GM23338 (cell line): ENCODE measurements at regions not wholly inside any gene's neighbourhood (a gene's known extent, or its start where the extent isn't known, plus 50 kb on each side); places are given as distances from the start of the nearest gene placed in this dataset.

Source experiments
- ATAC-seq: fragments of 200-7000 bp; cut with Tn5 transposase; 3 replicates; pipeline ENCODE4 v1.9.1; 2020
- DNase-seq: peaks from one replicate; pipeline ENCODE4 v3.0.0-alpha.2; 2015; ENCODE audit warnings: low spot score
- H2AFZ ChIP-seq: fragments of 200-600 bp; sonication (generic); 2 replicates; pipeline ENCODE4 v1.8.0; 2016; ENCODE audit warnings: antibody characterized with exemption, mild to moderate bottlenecking, moderate library complexity
- H3F3A ChIP-seq: fragments of 200-600 bp; sonication (generic); replicated peaks from 2 replicates; pipeline ENCODE4 v1.8.0; 2017; ENCODE audit warnings: antibody characterized with exemption, mixed run types, low read depth
- H3K27ac ChIP-seq: fragments of 200-600 bp; sonication (generic); 2 replicates; pipeline ENCODE4 v1.6.1; 2016; ENCODE audit warnings: low read depth
- H3K27me3 ChIP-seq: fragments of 200-600 bp; sonication (generic); 2 replicates; pipeline ENCODE4 v1.8.0; 2016; ENCODE audit warnings: mild to moderate bottlenecking, mixed run types, moderate library complexity; ENCODE audit not compliant: insufficient read depth
- H3K36me3 ChIP-seq: fragments of 200-600 bp; sonication (generic); 2 replicates; pipeline ENCODE4 v1.8.0; 2016; ENCODE audit warnings: mild to moderate bottlenecking; ENCODE audit not compliant: insufficient read depth
- H3K4me1 ChIP-seq: fragments of 200-600 bp; sonication (generic); 2 replicates; pipeline ENCODE4 v1.8.0; 2016; ENCODE audit warnings: mild to moderate bottlenecking, moderate library complexity; ENCODE audit not compliant: insufficient read depth
- H3K4me2 ChIP-seq: fragments of 200-600 bp; sonication (generic); 2 replicates; pipeline ENCODE4 v1.7.1; 2017; ENCODE audit warnings: mixed run types
- H3K4me3 ChIP-seq: fragments of 200-600 bp; sonication (generic); 2 replicates; pipeline ENCODE4 v1.6.1; 2016; ENCODE audit warnings: mixed run types
- H3K79me2 ChIP-seq: fragments of 200-600 bp; sonication (generic); replicated peaks from 2 replicates; pipeline ENCODE4 v1.8.0; 2017; ENCODE audit warnings: mild to moderate bottlenecking; ENCODE audit not compliant: insufficient read depth
- H3K9me2 ChIP-seq: fragments of 200-600 bp; sonication (generic); 2 replicates; pipeline ENCODE4 v1.8.0; 2017; ENCODE audit not compliant: insufficient read depth
- H4K20me1 ChIP-seq: fragments of 200-600 bp; sonication (generic); replicated peaks from 2 replicates; pipeline ENCODE4 v1.8.0; 2017; ENCODE audit warnings: mild to moderate bottlenecking; ENCODE audit not compliant: insufficient read depth
- H3K27ac Mint-ChIP-seq: 2 replicates; pipeline ENCODE4 v1.8.0; 2020; ENCODE audit warnings: inconsistent platforms, mild to moderate bottlenecking, moderate library complexity, mixed read lengths
- H3K27me3 Mint-ChIP-seq: 3 replicates; pipeline ENCODE4 v1.8.0; 2022; ENCODE audit warnings: low read depth, mild to moderate bottlenecking, moderate library complexity, mixed read lengths, inconsistent platforms; ENCODE audit not compliant: insufficient read depth, poor library complexity
- H3K36me3 Mint-ChIP-seq: 3 replicates; pipeline ENCODE4 v1.8.0; 2021; ENCODE audit warnings: low read depth, mild to moderate bottlenecking, inconsistent platforms, moderate library complexity, mixed read lengths
- H3K4me1 Mint-ChIP-seq: 3 replicates; pipeline ENCODE4 v1.8.0; 2020; ENCODE audit warnings: mild to moderate bottlenecking, inconsistent platforms, mixed read lengths
- H3K4me3 Mint-ChIP-seq: 3 replicates; pipeline ENCODE4 v1.8.0; 2021; ENCODE audit warnings: moderate library complexity, mild to moderate bottlenecking, inconsistent platforms, mixed read lengths
- H3K9me3 Mint-ChIP-seq: 3 replicates; pipeline ENCODE4 v1.8.0; 2020; ENCODE audit warnings: moderate library complexity, mild to moderate bottlenecking, inconsistent platforms, mixed read lengths
- CREB1 ChIP-seq: fragments of 250-450 bp; sonication (Bioruptor Pico); IDR thresholded peaks from 2 replicates; pipeline ENCODE4 v1.5.0; 2020; ENCODE audit warnings: low read depth, mild to moderate bottlenecking, moderate library complexity
- EZH2 ChIP-seq: fragments of 200-600 bp; sonication (generic); IDR thresholded peaks from one replicate; pipeline ENCODE4 v1.8.0; 2017; ENCODE audit warnings: antibody characterized with exemption, mild to moderate bottlenecking, low read depth; ENCODE audit not compliant: unreplicated experiment
- EZH2phosphoT487 ChIP-seq: fragments of 200-600 bp; sonication (generic); IDR thresholded peaks from one replicate; pipeline ENCODE4 v1.8.1; 2018; ENCODE audit warnings: antibody characterized with exemption; ENCODE audit not compliant: unreplicated experiment
- JUNB ChIP-seq: IDR thresholded peaks from one replicate; pipeline ENCODE4 v1.6.1; 2016; ENCODE audit warnings: antibody characterized with exemption; ENCODE audit not compliant: unreplicated experiment
- NANOG ChIP-seq: IDR thresholded peaks from 2 replicates; pipeline ENCODE4 v1.6.1; 2016; ENCODE audit warnings: antibody characterized with exemption, borderline replicate concordance
- POLR2AphosphoS5 ChIP-seq: IDR thresholded peaks from 2 replicates; pipeline ENCODE4 v1.6.1; 2016; ENCODE audit warnings: antibody characterized with exemption, low read depth
- STAT1 ChIP-seq: IDR thresholded peaks from one replicate; pipeline ENCODE4 v1.6.1; 2016; ENCODE audit warnings: antibody characterized with exemption; ENCODE audit not compliant: unreplicated experiment
- ZNF114 ChIP-seq: fragments of 250-450 bp; sonication (Bioruptor Pico); IDR thresholded peaks from 2 replicates; pipeline ENCODE4 v1.5.0; 2020; ENCODE audit warnings: mild to moderate bottlenecking, moderate library complexity
- ZNF331 ChIP-seq: fragments of 250-450 bp; sonication (Bioruptor Pico); IDR thresholded peaks from 2 replicates; pipeline ENCODE4 v1.5.0; 2020; ENCODE audit warnings: low read depth, mild to moderate bottlenecking, moderate library complexity
- TF ChIP-seq, protein P1 (sequence below), 2 experiments: fragments of 200-600 bp in 1 of 2; sonication (generic) in 1 of 2; conservative IDR thresholded peaks; 2 replicates each; pipeline versions ENCODE4 v1.5.1 to v1.6.1; 2016 to 2017; ENCODE audit warnings: antibody characterized with exemption in 2 of 2, low read depth in 2 of 2, mild to moderate bottlenecking in 2 of 2, moderate library complexity in 1 of 2
- TF ChIP-seq, protein P2 (sequence below): IDR thresholded peaks from 2 replicates; pipeline ENCODE4 v1.6.1; 2016; ENCODE audit warnings: antibody characterized with exemption
- TF ChIP-seq, protein P3 (sequence below): fragments of 250-450 bp; sonication (Bioruptor Pico); IDR thresholded peaks from 2 replicates; pipeline ENCODE4 v1.5.0; 2020; ENCODE audit warnings: mild to moderate bottlenecking, moderate library complexity

DNA sequence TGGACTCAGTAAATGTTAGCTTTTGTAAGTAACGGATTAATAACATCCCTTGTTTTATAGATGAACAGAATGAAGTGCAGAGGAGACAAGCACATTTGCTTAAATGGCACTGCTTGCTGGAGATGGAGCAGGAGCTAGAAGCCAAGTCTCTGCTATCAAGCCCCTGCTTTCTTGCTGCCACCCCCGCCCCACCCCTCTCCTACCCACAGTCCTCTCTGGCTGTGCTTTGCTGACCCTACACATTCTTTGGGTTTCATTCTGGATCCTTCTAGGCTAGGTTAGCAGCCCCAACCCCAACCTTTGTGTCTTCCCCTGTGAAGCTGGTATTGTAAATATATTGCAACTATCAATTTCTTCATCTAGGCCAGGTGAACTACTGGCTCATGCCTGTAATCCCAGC, 77.5 kb upstream of the CAPZB start (continued):
- TF ChIP-seq, protein P1, sequence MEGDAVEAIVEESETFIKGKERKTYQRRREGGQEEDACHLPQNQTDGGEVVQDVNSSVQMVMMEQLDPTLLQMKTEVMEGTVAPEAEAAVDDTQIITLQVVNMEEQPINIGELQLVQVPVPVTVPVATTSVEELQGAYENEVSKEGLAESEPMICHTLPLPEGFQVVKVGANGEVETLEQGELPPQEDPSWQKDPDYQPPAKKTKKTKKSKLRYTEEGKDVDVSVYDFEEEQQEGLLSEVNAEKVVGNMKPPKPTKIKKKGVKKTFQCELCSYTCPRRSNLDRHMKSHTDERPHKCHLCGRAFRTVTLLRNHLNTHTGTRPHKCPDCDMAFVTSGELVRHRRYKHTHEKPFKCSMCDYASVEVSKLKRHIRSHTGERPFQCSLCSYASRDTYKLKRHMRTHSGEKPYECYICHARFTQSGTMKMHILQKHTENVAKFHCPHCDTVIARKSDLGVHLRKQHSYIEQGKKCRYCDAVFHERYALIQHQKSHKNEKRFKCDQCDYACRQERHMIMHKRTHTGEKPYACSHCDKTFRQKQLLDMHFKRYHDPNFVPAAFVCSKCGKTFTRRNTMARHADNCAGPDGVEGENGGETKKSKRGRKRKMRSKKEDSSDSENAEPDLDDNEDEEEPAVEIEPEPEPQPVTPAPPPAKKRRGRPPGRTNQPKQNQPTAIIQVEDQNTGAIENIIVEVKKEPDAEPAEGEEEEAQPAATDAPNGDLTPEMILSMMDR (conservative IDR thresholded peaks at IDR 0.05; ENCODE audit: low read depth in 2 of 2) = no peak
- TF ChIP-seq POLR2AphosphoS5 (no peak), JUNB (no peak), ZNF331 (CRISPR knock-in tag) (no peak), EZH2 (no peak), CREB1 (no peak)

DNA sequence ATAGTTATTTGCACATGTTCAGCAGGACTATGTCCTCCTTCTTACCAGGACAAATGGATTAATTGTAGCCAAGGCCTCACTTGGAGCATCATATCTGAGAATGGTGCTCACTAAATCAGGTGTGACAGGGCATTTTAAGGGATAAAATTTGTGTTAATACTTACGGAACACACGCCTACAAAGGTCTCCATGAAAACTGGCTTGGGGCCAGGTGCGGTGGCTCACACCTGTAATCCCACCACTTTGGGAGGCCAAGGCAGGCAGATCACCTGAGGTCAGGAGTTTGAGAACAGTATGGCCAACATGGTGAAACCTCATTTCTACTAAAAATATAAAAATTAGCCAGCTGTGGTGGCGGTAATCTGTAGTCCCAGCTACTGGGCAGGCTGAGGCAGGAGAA, 75.1 kb upstream of the CAPZB start:
- Histone ChIP-seq H4K20me1 (no peaks in the 10 kb centered on the region), H3F3A (no peaks in the 10 kb centered on the region), H3K36me3 (no peaks in the 10 kb centered on the region), H2AFZ (no peak overlapping the region), H3K4me1 (no peaks in the 10 kb centered on the region), H3K4me2 (no peak overlapping the region), H3K9me2 (no peaks in the 10 kb centered on the region), H3K27ac (no peak overlapping the region), H3K27me3 (no peaks in the 10 kb centered on the region), H3K4me3 (no peak overlapping the region), H3K79me2 (no peaks in the 10 kb centered on the region)
- Mint-ChIP-seq H3K36me3 (no peaks in the 10 kb centered on the region), H3K4me3 (no peak overlapping the region), H3K4me1 (no peaks in the 10 kb centered on the region), H3K27me3 (peaks cover 2% of the 10 kb centered on the region), H3K27ac (no peak overlapping the region), H3K9me3 (no peaks in the 10 kb centered on the region)
- no peak for ATAC-seq
- DNase-seq = no peak
- TF ChIP-seq, protein P1 (conservative IDR thresholded peaks at IDR 0.05; ENCODE audit: low read depth in 2 of 2) = no peak
- TF ChIP-seq ZNF114 (CRISPR knock-in tag) = no peak
- TF ChIP-seq ZNF331 (CRISPR knock-in tag) = no peak
- TF ChIP-seq NANOG = no peak
- TF ChIP-seq, protein P2, sequence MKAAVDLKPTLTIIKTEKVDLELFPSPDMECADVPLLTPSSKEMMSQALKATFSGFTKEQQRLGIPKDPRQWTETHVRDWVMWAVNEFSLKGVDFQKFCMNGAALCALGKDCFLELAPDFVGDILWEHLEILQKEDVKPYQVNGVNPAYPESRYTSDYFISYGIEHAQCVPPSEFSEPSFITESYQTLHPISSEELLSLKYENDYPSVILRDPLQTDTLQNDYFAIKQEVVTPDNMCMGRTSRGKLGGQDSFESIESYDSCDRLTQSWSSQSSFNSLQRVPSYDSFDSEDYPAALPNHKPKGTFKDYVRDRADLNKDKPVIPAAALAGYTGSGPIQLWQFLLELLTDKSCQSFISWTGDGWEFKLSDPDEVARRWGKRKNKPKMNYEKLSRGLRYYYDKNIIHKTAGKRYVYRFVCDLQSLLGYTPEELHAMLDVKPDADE = no peak
- no peak for TF ChIP-seq CREB1
- TF ChIP-seq JUNB = no peak
- no peak for TF ChIP-seq EZH2phosphoT487
- TF ChIP-seq, protein P3, sequence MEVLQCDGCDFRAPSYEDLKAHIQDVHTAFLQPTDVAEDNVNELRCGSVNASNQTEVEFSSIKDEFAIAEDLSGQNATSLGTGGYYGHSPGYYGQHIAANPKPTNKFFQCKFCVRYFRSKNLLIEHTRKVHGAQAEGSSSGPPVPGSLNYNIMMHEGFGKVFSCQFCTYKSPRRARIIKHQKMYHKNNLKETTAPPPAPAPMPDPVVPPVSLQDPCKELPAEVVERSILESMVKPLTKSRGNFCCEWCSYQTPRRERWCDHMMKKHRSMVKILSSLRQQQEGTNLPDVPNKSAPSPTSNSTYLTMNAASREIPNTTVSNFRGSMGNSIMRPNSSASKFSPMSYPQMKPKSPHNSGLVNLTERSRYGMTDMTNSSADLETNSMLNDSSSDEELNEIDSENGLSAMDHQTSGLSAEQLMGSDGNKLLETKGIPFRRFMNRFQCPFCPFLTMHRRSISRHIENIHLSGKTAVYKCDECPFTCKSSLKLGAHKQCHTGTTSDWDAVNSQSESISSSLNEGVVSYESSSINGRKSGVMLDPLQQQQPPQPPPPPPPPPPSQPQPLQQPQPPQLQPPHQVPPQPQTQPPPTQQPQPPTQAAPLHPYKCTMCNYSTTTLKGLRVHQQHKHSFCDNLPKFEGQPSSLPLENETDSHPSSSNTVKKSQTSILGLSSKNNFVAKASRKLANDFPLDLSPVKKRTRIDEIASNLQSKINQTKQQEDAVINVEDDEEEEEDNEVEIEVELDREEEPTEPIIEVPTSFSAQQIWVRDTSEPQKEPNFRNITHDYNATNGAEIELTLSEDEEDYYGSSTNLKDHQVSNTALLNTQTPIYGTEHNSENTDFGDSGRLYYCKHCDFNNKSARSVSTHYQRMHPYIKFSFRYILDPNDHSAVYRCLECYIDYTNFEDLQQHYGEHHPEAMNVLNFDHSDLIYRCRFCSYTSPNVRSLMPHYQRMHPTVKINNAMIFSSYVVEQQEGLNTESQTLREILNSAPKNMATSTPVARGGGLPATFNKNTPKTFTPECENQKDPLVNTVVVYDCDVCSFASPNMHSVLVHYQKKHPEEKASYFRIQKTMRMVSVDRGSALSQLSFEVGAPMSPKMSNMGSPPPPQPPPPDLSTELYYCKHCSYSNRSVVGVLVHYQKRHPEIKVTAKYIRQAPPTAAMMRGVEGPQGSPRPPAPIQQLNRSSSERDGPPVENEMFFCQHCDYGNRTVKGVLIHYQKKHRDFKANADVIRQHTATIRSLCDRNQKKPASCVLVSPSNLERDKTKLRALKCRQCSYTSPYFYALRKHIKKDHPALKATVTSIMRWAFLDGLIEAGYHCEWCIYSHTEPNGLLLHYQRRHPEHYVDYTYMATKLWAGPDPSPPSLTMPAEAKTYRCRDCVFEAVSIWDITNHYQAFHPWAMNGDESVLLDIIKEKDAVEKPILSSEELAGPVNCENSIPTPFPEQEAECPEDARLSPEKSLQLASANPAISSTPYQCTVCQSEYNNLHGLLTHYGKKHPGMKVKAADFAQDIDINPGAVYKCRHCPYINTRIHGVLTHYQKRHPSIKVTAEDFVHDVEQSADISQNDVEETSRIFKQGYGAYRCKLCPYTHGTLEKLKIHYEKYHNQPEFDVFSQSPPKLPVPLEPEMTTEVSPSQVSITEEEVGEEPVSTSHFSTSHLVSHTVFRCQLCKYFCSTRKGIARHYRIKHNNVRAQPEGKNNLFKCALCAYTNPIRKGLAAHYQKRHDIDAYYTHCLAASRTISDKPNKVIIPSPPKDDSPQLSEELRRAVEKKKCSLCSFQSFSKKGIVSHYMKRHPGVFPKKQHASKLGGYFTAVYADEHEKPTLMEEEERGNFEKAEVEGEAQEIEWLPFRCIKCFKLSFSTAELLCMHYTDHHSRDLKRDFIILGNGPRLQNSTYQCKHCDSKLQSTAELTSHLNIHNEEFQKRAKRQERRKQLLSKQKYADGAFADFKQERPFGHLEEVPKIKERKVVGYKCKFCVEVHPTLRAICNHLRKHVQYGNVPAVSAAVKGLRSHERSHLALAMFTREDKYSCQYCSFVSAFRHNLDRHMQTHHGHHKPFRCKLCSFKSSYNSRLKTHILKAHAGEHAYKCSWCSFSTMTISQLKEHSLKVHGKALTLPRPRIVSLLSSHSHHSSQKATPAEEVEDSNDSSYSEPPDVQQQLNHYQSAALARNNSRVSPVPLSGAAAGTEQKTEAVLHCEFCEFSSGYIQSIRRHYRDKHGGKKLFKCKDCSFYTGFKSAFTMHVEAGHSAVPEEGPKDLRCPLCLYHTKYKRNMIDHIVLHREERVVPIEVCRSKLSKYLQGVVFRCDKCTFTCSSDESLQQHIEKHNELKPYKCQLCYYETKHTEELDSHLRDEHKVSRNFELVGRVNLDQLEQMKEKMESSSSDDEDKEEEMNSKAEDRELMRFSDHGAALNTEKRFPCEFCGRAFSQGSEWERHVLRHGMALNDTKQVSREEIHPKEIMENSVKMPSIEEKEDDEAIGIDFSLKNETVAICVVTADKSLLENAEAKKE (CRISPR knock-in tag) = no peak
- TF ChIP-seq STAT1 = no peak
- TF ChIP-seq EZH2 = no peak
